ENCODE measurements at regions not wholly inside any gene's neighbourhood (a gene's known extent, or its start where the extent isn't known, plus 50 kb on each side); places are given as distances from the start of the nearest gene placed in this dataset.
"Not testable (repeated sequence)": the region's sequence is repeated elsewhere in the genome, so short reads cannot be mapped to it uniquely, and the experiment has no call there.

DNA sequence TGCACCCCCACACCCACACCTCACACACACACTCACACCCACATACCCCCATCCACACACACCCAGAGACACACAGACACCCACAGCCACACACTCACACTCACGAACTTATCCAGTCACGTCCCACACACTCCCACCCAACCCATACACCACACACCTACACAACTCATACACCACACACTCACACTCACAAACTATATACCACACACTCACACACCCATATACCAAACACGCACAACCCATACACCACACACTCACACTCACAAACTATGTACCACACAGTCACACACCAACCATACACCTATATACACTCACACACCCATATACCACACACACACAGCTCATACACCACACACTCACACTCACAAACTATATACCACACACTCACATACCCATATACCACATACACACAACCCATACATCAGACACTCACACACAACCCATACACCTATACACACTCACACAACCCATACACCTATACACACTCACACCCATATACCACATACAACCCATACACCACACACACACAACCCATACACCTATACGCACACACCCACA, 162.4 kb downstream of the TMEM121 start:
- not testable (repeated sequence) for FAIRE-seq; DNase-seq (ENCODE audit: low spot score)

DNA sequence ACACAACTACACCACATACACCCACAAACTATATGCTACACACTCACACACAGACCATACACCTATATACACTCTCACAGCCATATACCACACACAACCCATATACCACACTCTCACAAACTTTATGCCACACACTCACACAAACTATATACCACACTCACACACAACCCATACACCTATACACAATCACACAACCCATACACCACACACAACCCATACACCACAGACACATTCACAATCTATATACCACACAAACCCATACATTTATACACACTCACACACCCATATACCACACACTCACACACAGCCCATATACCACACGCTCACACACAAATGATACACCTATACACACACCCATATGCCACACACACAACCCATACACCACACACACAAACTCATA, 163.3 kb downstream of the TMEM121 start:
- FAIRE-seq (no peak), DNase-seq (ENCODE audit: low spot score) (no peak)

DNA sequence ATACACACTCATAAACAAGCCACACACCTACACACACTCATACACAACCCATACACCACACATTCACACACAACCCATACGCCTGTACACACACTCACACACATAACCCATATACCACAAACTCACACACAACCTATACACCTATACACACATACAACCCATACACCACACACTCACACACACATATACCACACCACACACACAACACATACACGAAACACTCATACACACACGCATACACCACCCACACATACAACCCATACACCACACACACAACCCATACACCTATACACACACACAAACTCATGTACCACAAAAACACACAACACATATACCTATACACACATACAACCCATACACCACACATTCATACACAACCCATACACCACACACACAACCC, 164.3 kb downstream of the TMEM121 start:
- no peak for FAIRE-seq
- DNase-seq (ENCODE audit: low spot score), result no peak

DNA sequence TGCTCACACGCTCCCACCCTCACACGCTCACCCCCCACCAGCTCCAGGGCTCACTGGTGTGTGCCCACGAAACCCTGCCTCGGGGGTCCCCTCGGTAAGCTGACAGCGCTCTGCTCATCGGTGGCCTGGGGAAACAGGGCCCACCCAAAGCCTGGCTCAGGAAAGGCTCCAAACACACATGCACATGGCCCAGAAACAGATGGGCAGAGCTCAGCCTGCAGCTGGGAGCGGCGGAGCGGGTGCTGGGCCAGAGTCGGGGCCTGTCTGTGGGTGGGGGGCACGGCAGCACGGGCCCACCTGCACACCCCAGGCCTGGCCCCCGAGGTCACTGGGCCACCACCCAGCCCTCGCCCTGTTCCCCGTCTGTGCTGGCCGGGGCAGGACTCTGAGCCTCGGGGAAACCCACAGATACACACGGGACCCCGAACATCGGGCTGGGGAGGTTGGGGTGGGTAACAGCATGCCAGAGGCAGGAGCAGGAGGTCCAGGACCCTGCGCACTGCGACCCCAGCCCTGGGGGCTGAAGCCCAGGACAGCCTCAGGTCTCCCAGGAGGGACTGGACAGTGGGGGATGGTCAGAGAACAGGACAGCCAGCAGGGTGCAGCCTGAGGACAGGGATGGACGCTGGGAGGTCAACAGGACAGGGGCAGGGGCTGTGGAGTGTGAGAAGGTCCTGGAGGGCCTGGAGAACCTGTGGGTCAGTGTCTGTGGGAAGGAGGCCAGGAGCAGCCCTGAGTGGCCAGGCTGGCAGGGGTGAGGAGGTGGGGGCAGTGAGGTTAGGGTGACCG, 165.1 kb downstream of the TMEM121 start:
- not testable (repeated sequence) for DNase-seq (ENCODE audit: low spot score); FAIRE-seq

DNA sequence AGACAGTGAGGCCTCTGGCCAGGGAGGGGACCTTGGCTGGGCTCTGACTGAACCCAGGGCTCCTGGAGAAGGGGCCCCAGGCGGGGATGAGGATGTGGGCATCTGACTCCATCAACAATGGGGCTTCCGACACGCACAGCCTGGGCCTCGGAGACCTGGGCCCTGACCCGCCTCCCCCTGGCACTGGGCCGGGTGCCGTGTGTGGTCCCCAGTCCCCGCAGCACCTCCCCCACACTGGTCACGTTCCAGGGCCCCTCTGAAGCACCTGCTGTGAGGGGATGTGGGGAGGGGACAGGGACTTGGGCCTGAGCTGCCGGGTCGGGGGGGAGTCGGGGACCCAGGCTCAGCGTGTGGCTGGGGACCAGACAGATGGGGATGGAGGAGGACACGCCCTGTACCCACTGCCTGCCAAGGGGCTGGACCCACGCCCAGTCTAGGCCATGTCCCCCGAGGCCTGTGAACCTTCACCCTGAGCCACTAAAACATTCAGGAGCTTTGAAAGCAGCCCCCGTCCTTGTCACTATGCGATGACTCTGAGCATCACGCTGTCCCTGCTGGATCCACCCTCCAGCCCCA, 165.8 kb downstream of the TMEM121 start:
- DNase-seq (ENCODE audit: low spot score); FAIRE-seq: not testable (repeated sequence)

DNA sequence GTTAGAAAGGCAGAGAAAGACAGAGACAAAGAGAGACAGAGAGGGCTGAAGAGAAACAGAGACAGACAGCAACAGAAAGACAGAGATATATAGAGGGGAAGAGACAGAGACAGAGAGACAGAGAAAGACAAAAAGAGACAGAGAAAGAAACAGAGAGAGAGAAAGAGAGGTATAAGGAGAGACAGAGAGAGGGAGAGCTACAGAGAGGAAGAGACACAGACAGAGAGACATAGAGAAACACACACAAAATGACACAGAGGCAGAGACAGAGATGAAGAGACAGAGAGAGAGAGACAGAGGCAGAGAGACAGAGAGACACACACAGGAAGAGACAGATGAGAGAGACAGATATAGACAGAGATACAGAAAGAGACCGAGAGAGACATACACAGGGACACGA, 168.6 kb downstream of the TMEM121 start:
- FAIRE-seq, result no peak

DNA sequence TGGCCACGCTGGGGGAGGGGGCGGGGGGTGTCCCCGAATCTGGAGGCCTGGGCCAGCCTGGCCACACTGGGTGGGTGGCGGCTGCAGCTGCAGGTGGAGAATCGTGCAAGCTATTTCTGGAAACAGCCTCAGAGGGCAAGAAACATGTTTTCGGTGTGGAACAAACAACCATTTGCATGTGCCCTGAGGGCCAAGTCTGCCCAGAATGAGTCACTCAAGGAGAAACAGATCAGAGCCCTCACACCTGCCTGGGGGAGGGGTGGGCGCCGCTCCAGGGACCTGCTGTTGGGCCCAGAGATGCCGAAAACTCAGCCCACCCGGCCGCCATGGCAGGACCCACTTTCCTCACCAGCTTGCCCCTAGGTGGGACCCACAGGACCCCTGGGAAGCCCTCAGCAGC, 170.0 kb downstream of the TMEM121 start:
- DNase-seq (ENCODE audit: low spot score); FAIRE-seq: not testable (repeated sequence)

More for the DNA sequence above, 168.6 kb downstream of the TMEM121 start:
- no peak for DNase-seq (ENCODE audit: low spot score)

DNA sequence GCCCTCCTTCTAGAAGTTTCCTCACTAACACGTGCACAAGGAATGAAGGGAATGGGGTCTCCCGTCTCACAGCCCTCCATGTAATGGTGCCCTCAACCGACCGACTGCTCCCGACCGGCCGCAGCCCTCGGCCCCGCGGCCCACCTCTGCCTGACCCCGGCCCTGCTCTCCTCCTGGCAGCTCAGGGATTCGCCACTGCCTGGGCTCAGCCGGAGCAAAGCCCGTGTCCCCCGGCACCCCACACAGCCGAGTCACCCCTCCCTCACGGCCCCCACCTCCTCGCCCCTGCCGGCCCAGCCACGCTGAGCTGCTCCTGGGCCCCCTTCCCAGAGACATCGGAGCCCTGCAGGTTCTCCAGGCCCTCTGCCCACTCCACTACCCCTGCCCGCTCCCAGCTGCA, 171.0 kb downstream of the TMEM121 start:
- not testable (repeated sequence) for FAIRE-seq; DNase-seq (ENCODE audit: low spot score)

DNA sequence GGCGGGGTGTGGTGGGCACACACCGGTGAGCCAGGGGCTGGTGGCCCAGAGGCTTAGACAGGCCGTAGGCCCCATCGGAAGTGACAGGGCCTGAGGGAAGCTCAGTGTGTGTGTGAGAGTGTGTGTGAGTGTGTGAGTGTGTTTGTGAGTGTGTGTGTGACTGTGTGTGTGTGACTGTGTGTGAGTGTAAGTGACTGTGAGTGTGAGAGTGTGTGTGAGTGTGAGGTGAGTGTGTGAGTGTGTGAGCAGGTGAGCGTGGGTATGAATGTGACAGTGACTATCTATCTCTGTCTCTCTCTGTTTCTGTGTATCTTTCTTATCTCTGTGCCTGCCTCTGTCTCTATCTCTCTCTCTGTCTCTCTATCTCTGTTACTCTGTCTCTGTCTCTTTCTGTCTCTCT, 171.6 kb downstream of the TMEM121 start:
- not testable (repeated sequence) for FAIRE-seq; DNase-seq (ENCODE audit: low spot score)

DNA sequence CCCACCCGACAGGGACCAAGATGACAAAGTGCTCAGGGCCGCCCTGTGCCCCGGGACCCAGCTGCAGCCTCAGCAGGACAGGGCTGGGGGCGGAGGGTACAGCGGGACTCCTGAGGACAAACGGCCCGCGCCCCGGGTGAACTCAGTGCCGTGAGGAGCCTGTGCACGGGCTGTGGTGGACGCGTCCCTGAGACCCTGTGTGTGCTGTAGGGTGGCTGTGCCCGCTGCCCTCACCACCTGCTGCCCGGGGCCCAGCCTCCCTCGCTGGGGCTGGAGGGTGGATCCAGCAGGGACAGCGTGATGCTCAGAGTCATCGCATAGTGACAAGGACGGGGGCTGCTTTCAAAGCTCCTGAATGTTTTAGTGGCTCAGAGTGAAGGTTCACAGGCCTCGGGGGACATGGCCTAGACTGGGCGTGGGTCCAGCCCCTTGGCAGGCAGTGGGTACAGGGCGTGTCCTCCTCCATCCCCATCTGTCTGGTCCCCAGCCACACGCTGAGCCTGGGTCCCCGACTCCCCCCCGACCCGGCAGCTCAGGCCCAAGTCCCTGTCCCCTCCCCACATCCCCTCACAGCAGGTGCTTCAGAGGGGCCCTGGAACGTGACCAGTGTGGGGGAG, 172.7 kb downstream of the TMEM121 start:
- not testable (repeated sequence) for FAIRE-seq; DNase-seq (ENCODE audit: low spot score)

DNA sequence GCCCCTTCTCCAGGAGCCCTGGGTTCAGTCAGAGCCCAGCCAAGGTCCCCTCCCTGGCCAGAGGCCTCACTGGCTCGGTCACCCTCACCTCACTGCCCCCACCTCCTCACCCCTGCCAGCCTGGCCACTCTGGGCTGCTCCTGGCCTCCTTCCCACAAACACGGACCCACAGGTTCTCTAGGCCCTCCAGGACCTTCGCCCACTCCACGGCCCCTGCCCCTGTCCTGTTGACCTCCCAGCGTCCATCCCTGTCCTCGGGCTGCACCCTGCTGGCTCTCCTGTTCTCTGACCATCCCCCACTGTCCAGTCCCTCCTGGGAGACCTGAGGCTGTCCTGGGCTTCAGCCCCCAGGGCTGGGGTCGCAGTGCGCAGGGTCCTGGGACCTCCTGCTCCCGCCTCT, 173.3 kb downstream of the TMEM121 start:
- not testable (repeated sequence) for DNase-seq (ENCODE audit: low spot score); FAIRE-seq

DNA sequence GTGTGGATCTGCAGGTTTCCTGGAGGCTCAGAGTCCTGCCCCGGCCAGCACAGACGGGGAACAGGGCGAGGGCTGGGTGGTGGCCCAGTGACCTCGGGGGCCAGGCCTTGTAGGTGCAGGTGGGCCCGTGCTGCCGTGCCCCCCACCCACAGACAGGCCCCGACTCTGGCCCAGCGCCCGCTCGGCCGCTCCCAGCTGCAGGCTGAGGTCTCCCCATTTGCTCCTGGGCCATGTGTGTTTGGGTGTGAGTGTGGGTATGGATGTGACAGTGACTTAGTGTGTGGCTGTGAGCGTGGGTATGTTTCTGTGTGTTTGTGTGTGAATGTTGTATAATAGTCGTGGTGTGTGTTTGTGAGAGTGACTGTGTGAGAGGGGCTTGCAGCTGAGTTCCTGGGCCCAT, 173.8 kb downstream of the TMEM121 start:
- FAIRE-seq; DNase-seq (ENCODE audit: low spot score): not testable (repeated sequence)

DNA sequence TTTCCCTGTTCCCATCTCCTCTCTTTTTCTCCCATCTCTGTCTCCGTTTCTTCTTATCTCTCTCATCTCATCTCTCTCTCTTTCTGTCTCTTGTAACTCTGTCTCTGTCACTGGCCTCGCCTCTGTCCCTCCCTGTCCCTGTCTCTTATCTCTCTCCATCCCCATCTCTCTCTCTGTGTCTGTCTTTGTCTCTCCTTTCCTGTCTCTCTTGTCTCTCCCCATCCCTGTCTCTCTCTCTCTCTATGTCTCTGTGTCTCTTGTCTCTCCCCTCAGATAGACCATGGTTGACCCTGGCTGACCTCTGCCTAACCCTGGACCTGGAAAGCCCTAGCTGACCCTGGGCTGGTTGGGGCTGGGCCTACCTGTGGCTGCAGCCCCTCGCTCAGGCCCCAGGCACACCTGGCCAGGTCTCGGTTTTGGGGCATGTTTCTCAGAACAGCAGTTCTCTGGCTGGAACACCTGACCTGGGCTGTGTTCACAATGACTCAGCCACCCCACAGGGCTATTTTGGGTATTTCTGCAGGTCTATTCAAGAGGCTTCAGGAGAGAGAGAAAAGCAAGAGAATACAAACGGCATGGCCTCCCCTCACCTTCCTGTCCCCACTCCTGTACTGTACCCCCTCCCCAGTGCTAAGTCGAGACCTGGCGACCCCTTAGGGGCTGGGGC, 174.4 kb downstream of the TMEM121 start:
- no peak for FAIRE-seq

DNA sequence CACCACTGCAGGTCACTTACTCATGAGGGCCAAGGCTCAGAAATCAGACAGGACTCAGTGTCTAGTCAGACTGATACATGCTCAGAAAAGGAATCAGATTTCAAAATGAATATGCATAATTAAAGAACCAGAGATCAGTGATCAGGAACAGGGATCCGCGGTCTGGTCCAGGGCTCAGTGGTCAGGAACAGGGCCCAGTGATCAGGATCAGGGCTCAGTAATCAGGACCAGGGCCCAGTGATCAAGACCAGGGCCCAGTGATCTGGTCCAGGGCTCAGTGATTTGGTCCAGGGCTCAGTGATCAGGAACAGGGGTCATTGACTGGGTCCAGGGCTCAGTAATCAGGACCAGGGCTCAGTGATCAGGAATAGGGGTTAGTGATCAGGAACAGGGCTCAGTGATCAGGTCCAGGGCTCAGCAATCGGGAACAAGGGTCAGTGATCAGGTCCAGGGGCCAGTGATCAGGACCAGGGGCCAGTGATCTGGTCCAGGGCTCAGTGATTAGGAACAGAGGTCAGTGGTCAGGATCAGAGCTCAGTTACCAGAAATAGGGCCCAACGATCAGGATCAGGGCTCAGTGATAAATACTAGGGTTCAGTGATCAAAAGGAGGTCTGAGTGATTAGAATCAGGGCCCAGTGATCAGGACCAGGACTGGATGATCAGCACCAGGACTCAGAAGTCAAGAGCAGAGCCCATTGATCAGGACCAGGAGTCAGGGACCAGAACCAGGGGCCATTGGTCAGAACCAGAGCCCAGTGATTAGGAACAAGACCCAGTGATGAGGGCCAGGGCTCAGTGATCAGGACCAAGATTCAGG, 175.3 kb downstream of the TMEM121 start:
- DNase-seq (ENCODE audit: low spot score), result no peak
- no peak for FAIRE-seq

More for the DNA sequence above, 174.4 kb downstream of the TMEM121 start:
- no peak for DNase-seq (ENCODE audit: low spot score)

DNA sequence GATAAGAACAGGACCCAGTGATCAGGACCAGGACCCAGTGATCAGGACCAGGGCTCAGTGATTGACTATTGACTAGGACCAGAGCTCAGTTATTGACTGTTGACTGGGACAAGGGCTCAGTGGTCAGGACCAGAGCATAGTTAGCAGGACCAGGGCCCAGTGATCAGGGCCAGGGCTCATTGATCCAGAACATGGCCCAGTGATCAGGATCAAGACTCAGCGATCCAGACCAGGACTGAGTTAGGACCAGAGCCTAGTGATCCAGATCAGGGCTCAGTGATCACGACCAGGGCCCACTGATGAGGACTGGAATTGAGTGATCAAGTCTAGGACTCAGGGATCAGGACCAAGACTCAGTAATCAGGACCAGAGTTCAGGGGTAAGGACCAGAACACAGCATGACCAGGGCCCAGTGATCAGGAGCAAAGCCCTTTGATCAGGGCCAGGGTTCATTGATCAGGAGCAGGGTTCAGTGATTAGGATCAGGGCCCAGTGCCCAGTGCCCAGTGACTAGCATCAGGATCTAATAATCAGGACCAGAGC, 176.0 kb downstream of the TMEM121 start:
- FAIRE-seq, result no peak
- no peak for DNase-seq (ENCODE audit: low spot score)

DNA sequence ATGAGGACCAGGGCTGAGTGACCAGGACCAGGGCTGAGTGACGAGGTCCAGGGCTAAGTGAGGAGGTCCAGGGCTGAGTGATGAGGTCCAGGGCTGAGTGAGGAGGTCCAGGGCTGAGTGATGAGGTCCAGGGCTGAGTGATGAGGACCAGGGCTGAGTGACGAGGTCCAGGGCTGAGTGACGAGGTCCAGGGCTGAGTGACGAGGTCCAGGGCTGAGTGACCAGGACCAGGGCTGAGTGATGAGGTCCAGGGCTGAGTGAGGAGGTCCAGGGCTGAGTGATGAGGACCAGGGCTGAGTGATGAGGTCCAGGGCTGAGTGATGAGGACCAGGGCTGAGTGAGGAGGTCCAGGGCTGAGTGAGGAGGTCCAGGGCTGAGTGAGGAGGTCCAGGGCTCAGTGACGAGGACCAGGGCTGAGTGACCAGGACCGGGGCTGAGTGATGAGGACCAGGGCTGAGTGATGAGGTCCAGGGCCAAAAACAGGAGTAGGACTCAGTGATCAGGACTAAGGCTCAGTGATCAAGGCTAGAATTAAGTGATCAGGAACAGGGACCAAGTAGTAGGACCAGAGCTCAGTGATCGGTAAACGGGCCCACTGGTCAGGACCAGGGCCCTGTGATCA, 176.8 kb downstream of the TMEM121 start:
- FAIRE-seq; DNase-seq (ENCODE audit: low spot score): not testable (repeated sequence)

DNA sequence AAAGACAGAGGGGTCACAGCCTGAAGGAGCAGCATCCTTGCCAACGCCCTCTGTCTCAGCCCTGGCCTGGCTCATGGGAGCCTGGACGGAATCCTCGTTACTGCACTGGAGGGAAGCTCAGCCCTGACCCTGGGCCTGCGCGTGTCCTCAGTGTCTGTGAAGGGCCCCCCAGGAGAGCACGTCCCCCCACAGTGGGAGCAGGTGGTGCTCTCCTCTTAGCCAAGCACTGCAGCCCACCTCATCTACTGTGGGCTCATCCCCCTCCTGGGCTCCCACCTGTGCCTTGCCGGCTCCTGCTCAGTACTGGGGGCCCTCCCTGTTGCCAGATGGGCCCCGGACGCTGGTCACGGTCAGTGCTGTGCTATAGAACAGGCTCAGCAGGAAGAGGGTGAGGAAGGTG, 177.7 kb downstream of the TMEM121 start:
- not testable (repeated sequence) for FAIRE-seq; DNase-seq (ENCODE audit: low spot score)

DNA sequence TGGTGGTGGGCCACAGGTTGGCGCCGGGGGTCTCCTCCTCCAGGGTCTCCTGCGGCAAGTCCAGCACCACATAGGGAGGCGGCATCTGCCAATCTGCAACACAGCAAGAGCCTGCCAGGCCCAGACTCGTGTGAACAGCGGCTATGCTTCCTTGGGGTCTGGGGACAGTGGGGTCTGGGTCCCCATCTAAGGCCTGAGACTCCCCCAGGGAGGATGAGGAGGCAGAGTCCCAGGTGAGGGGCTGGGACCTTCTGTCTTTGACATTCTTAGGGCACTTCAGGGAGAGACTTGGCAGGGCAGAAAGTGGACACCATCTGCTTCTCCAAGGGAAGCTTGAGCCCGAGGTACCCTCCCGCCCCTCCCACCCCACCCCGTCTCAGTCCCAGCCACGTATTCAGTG, 178.1 kb downstream of the TMEM121 start:
- DNase-seq (ENCODE audit: low spot score); FAIRE-seq: not testable (repeated sequence)

DNA sequence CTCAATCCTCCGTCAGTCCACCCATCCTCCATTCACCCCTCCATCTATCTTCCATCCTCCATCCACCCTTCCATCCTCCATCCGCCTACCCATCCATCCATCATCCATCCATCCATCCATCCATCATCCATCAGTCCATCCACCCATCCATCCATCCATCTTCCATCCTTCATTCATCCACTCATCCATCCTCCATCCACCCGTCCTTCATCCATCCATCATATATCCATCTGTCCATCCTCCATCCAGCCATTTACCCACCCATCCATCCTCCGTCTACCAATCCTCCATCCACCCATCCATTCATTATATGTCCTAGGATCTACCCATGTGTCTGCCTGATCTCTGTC, 179.1 kb downstream of the TMEM121 start:
- not testable (repeated sequence) for DNase-seq (ENCODE audit: low spot score); FAIRE-seq

All from urothelium cell line (cell line).